Loucy (cell line): ENCODE measurements at regions not wholly inside any gene's neighbourhood (a gene's known extent, or its start where the extent isn't known, plus 50 kb on each side); places are given as distances from the start of the nearest gene placed in this dataset.

Experiments
- H2AFZ ChIP-seq: fragments of 200-600 bp; sonication (generic); 2 replicates; pipeline ENCODE4 v1.6.0; 2016; ENCODE audit warnings: antibody characterized with exemption, mild to moderate bottlenecking, low read length, moderate library complexity
- H3F3A ChIP-seq: fragments of 200-600 bp; 2 replicates; pipeline ENCODE4 v1.6.0; 2016; ENCODE audit warnings: antibody characterized with exemption, low read depth, mild to moderate bottlenecking
- H3K27me3 ChIP-seq: fragments of 200-600 bp; sonication (generic); 2 replicates; pipeline ENCODE4 v1.6.1; 2014; ENCODE audit warnings: low read length, mild to moderate bottlenecking; ENCODE audit not compliant: insufficient read depth, poor library complexity, severe bottlenecking
- H3K36me3 ChIP-seq: fragments of 200-600 bp; sonication (generic); 2 replicates; pipeline ENCODE4 v1.6.1; 2016; ENCODE audit warnings: low read length; ENCODE audit not compliant: insufficient read depth
- H3K4me1 ChIP-seq: fragments of 200-600 bp; sonication (generic); 2 replicates; pipeline ENCODE4 v1.5.1; 2014; ENCODE audit warnings: low read length, mild to moderate bottlenecking; ENCODE audit not compliant: insufficient read depth, poor library complexity, severe bottlenecking
- H3K4me2 ChIP-seq: fragments of 200-600 bp; sonication (generic); 2 replicates; pipeline ENCODE4 v1.6.0; 2014; ENCODE audit warnings: antibody characterized with exemption, low read length, low read depth, mild to moderate bottlenecking; ENCODE audit not compliant: poor library complexity, severe bottlenecking
- H3K4me3 ChIP-seq: fragments of 200-600 bp; sonication (generic); 2 replicates; pipeline ENCODE4 v1.5.1; 2014; ENCODE audit warnings: low read length, mild to moderate bottlenecking, mixed read lengths; ENCODE audit not compliant: poor library complexity, severe bottlenecking
- H3K79me2 ChIP-seq: fragments of 200-600 bp; sonication (generic); 2 replicates; pipeline ENCODE4 v1.6.1; 2014; ENCODE audit warnings: low read length; ENCODE audit not compliant: insufficient read depth
- H3K9ac ChIP-seq: fragments of 200-600 bp; sonication (generic); 2 replicates; pipeline ENCODE4 v1.6.0; 2014; ENCODE audit warnings: mild to moderate bottlenecking, low read depth, low read length, moderate library complexity; ENCODE audit not compliant: poor library complexity, severe bottlenecking
- H3K9me2 ChIP-seq: fragments of 200-600 bp; sonication (generic); replicated peaks from 2 replicates; pipeline ENCODE4 v1.6.1; 2016; ENCODE audit warnings: low read depth, low read length, mixed read lengths
- H3K9me3 ChIP-seq: fragments of 200-600 bp; sonication (generic); 2 replicates; pipeline ENCODE4 v1.6.1; 2014; ENCODE audit warnings: mild to moderate bottlenecking, antibody characterized with exemption, low read length, low read depth; ENCODE audit not compliant: insufficient read depth
- H4K20me1 ChIP-seq: fragments of 200-600 bp; sonication (generic); 2 replicates; pipeline ENCODE4 v1.6.0; 2014; ENCODE audit warnings: antibody characterized with exemption, low read length, mild to moderate bottlenecking; ENCODE audit not compliant: insufficient read depth, poor library complexity, severe bottlenecking
- EZH2phosphoT487 ChIP-seq: fragments of 200-600 bp; IDR thresholded peaks from 2 replicates; pipeline ENCODE4 v1.6.1; 2018; ENCODE audit warnings: antibody characterized with exemption, mild to moderate bottlenecking, moderate library complexity, borderline replicate concordance
- TF ChIP-seq, protein P1 (sequence below): fragments of 200-600 bp; sonication (generic); conservative IDR thresholded peaks from 2 replicates; pipeline ENCODE4 v1.5.1; 2014; ENCODE audit warnings: mild to moderate bottlenecking, antibody characterized with exemption, low read length

DNA sequence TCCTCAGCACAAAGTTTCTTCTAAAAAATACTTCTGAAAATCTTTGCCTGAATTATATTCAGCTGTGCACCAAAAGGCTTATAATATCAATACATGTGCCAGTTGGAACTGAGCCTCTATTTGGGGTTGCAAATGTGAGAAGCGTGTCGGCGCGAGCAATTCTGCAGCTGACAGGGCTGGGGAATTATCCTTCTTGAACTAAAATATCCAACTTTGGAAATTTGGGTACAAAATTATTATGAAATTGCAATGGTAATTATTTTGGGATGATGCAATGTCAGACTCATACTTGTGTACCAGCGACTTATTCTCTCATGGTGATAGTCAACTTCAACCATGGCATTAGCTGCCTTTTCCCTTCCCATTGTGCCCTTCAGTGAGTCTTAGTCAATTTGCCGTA is 507.0 kb upstream of the KLF6 start:
- H3K27me3 ChIP-seq: no peaks in the 10 kb centered on the region
- no peak overlapping the region for H3K9ac ChIP-seq
- TF ChIP-seq EZH2phosphoT487: no peak
- TF ChIP-seq, protein P1, sequence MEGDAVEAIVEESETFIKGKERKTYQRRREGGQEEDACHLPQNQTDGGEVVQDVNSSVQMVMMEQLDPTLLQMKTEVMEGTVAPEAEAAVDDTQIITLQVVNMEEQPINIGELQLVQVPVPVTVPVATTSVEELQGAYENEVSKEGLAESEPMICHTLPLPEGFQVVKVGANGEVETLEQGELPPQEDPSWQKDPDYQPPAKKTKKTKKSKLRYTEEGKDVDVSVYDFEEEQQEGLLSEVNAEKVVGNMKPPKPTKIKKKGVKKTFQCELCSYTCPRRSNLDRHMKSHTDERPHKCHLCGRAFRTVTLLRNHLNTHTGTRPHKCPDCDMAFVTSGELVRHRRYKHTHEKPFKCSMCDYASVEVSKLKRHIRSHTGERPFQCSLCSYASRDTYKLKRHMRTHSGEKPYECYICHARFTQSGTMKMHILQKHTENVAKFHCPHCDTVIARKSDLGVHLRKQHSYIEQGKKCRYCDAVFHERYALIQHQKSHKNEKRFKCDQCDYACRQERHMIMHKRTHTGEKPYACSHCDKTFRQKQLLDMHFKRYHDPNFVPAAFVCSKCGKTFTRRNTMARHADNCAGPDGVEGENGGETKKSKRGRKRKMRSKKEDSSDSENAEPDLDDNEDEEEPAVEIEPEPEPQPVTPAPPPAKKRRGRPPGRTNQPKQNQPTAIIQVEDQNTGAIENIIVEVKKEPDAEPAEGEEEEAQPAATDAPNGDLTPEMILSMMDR: no peak
- no peaks in the 10 kb centered on the region for H3K36me3 ChIP-seq
- no peaks in the 10 kb centered on the region for H3K4me1 ChIP-seq
- H3K9me2 ChIP-seq: no peaks in the 10 kb centered on the region
- no peak overlapping the region for H2AFZ ChIP-seq
- no peak overlapping the region for H3K4me3 ChIP-seq
- no peaks in the 10 kb centered on the region for H3K9me3 ChIP-seq
- no peaks in the 10 kb centered on the region for H3F3A ChIP-seq
- H3K4me2 ChIP-seq: no peak overlapping the region
- no peaks in the 10 kb centered on the region for H4K20me1 ChIP-seq
- H3K79me2 ChIP-seq: no peaks in the 10 kb centered on the region

DNA sequence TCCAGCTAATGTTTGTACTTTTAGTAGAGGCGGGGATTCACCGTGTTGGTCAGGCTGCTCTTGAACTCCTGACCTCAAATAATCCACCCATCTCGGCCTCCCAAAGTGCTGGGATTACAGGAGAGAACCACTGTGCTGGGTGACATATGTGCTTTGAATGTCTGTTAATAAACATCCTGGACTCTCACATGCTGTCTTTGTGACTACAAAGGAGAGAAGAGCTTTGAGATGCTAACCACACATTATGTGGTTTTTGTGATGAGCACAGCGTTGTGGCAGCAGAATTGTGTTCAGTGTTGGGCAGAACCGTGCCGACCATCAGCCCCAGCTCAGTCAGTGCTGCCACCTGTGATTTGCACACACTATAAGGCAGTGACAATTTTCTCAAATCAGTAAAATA is 500.1 kb upstream of the KLF6 start:
- no peaks in the 10 kb centered on the region for H3K27me3 ChIP-seq
- H3K79me2 ChIP-seq: no peaks in the 10 kb centered on the region
- H3K36me3 ChIP-seq: no peaks in the 10 kb centered on the region
- H3K4me2 ChIP-seq: no peak overlapping the region
- H3K9me3 ChIP-seq: no peaks in the 10 kb centered on the region
- no peaks in the 10 kb centered on the region for H4K20me1 ChIP-seq
- no peaks in the 10 kb centered on the region for H3K9me2 ChIP-seq
- H3K9ac ChIP-seq: no peak overlapping the region
- TF ChIP-seq, protein P1: no peak
- no peak for TF ChIP-seq EZH2phosphoT487
- H2AFZ ChIP-seq: no peak overlapping the region
- H3K4me1 ChIP-seq: no peaks in the 10 kb centered on the region
- H3K4me3 ChIP-seq: no peak overlapping the region
- H3F3A ChIP-seq: no peaks in the 10 kb centered on the region

DNA sequence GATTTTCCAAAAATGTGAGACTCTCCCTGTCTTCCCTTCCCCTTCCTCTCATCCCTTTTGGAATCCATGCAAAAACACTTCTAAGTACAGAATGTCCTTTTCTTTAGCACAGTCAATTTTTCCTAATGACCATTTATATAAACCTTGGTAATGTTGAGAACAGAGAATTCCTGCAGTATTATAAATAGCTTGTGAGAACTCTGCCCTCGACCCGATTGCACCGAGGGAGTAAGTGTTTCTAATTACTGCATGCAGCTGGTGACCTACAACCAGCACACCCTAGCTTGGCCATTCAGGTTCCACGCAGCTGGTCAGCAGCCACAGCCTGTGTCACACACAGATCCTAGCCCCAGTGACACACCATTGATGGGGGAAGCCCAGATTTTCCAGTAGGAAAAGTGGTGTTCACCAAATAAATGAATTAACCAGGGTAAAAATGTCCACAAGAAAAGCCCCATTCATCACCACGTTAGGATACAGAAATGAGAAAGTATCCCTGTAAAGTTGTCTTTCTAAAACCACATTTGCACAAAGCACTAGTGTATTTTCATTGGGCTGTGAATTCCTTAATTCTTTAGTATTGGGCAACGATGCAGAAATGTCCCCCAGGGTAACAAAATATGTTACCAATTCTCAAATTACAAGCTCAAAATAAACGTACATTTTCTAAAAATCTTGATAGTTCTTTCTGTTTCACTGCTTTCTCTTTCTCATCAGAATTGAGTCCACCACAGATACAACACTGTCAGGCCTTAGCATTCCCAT is 499.0 kb upstream of the KLF6 start:
- no peak overlapping the region for H2AFZ ChIP-seq
- TF ChIP-seq, protein P1: no peak
- no peak for TF ChIP-seq EZH2phosphoT487

More for the DNA sequence above, 499.0 kb upstream of the KLF6 start:
- Histone ChIP-seq H3K4me3 (no peak overlapping the region), H3K9me2 (no peaks in the 10 kb centered on the region), H3K4me2 (no peak overlapping the region), H3K79me2 (no peaks in the 10 kb centered on the region), H3F3A (no peaks in the 10 kb centered on the region), H3K9me3 (no peaks in the 10 kb centered on the region), H3K36me3 (no peaks in the 10 kb centered on the region), H4K20me1 (no peaks in the 10 kb centered on the region), H3K9ac (no peak overlapping the region), H3K27me3 (no peaks in the 10 kb centered on the region), H3K4me1 (no peaks in the 10 kb centered on the region)
